ENCODE measurements at regions not wholly inside any gene's neighbourhood (a gene's known extent, or its start where the extent isn't known, plus 50 kb on each side); places are given as distances from the start of the nearest gene placed in this dataset.
"Not testable (repeated sequence)": the region's sequence is repeated elsewhere in the genome, so short reads cannot be mapped to it uniquely, and the experiment has no call there.

GRCh38 chr15:20409247-20409646 is 132.4 kb downstream of the GOLGA6L6 start:
- H3K36me3 ChIP-seq (ENCODE audit: control insufficient read depth, insufficient read depth, low read length), result no peaks in the 10 kb centered on the region
- ChIA-PET CTCF (no interaction called here), POLR2A (no interaction called here)
- no peak overlapping the region for H3K4me3 ChIP-seq (ENCODE audit: low read depth, low read length)
- H3K27me3 ChIP-seq (ENCODE audit: control insufficient read depth, insufficient read depth, low read length), result no peaks in the 10 kb centered on the region
- no peak for TF ChIP-seq CTCF (IDR thresholded peaks at IDR 0.05; ENCODE audit: insufficient read depth, low read depth, low read length)
- no peak for DNase-seq (ENCODE audit: low read depth)

GRCh38 chr15:20407553-20407952 is 134.0 kb downstream of the GOLGA6L6 start:
- Histone ChIP-seq H3K4me3 (ENCODE audit: low read depth, low read length) (no peak overlapping the region), H3K27me3 (ENCODE audit: control insufficient read depth, insufficient read depth, low read length) (no peaks in the 10 kb centered on the region), H3K36me3 (ENCODE audit: control insufficient read depth, insufficient read depth, low read length) (no peaks in the 10 kb centered on the region)
- TF ChIP-seq CTCF (IDR thresholded peaks at IDR 0.05; ENCODE audit: insufficient read depth, low read depth, low read length), result no peak
- CTCF ChIA-PET, result no interaction called here
- DNase-seq (ENCODE audit: low read depth), result no peak
- POLR2A ChIA-PET, result no interaction called here

GRCh38 chr15:20404571-20404970 is 137.0 kb downstream of the GOLGA6L6 start:
- CTCF ChIA-PET; H3K27me3 ChIP-seq (ENCODE audit: control insufficient read depth, insufficient read depth, low read length); H3K4me3 ChIP-seq (ENCODE audit: low read depth, low read length); POLR2A ChIA-PET; DNase-seq (ENCODE audit: low read depth); H3K36me3 ChIP-seq (ENCODE audit: control insufficient read depth, insufficient read depth, low read length): not testable (repeated sequence)

- H3K27me3 ChIP-seq (ENCODE audit: control insufficient read depth, insufficient read depth, low read length); POLR2A ChIA-PET; H3K36me3 ChIP-seq (ENCODE audit: control insufficient read depth, insufficient read depth, low read length); DNase-seq (ENCODE audit: low read depth); CTCF ChIA-PET; H3K4me3 ChIP-seq (ENCODE audit: low read depth, low read length): not testable (repeated sequence)
Observed at GRCh38 chr15:20402586-20402985, 139.0 kb downstream of the GOLGA6L6 start.

GRCh38 chr15:20401058-20401457 is 140.5 kb downstream of the GOLGA6L6 start:
- CTCF ChIA-PET, POLR2A ChIA-PET: not testable (repeated sequence)

GRCh38 chr15:20398680-20399079 is 142.9 kb downstream of the GOLGA6L6 start:
- POLR2A ChIA-PET; H3K27me3 ChIP-seq (ENCODE audit: control insufficient read depth, insufficient read depth, low read length); H3K36me3 ChIP-seq (ENCODE audit: control insufficient read depth, insufficient read depth, low read length); H3K4me3 ChIP-seq (ENCODE audit: low read depth, low read length); DNase-seq (ENCODE audit: low read depth); CTCF ChIA-PET: not testable (repeated sequence)

More at GRCh38 chr15:20401058-20401457, 140.5 kb downstream of the GOLGA6L6 start:
- not testable (repeated sequence) for DNase-seq (ENCODE audit: low read depth); H3K27me3 ChIP-seq (ENCODE audit: control insufficient read depth, insufficient read depth, low read length); H3K4me3 ChIP-seq (ENCODE audit: low read depth, low read length); H3K36me3 ChIP-seq (ENCODE audit: control insufficient read depth, insufficient read depth, low read length)

- H3K27me3 ChIP-seq (ENCODE audit: control insufficient read depth, insufficient read depth, low read length); H3K4me3 ChIP-seq (ENCODE audit: low read depth, low read length); DNase-seq (ENCODE audit: low read depth); CTCF ChIA-PET; POLR2A ChIA-PET; H3K36me3 ChIP-seq (ENCODE audit: control insufficient read depth, insufficient read depth, low read length): not testable (repeated sequence)
Observed at GRCh38 chr15:20388161-20388560, 153.4 kb downstream of the GOLGA6L6 start.

- no peaks in the 10 kb centered on the region for H3K27me3 ChIP-seq (ENCODE audit: control insufficient read depth, insufficient read depth, low read length)
- DNase-seq (ENCODE audit: low read depth), result no peak
- no peaks in the 10 kb centered on the region for H3K36me3 ChIP-seq (ENCODE audit: control insufficient read depth, insufficient read depth, low read length)
- ChIA-PET CTCF (no interaction called here), POLR2A (no interaction called here)
- no peak overlapping the region for H3K4me3 ChIP-seq (ENCODE audit: low read depth, low read length)
- no peak for TF ChIP-seq CTCF (IDR thresholded peaks at IDR 0.05; ENCODE audit: insufficient read depth, low read depth, low read length)
Observed at GRCh38 chr15:20386198-20386597, 155.4 kb downstream of the GOLGA6L6 start.

- H3K27me3 ChIP-seq (ENCODE audit: control insufficient read depth, insufficient read depth, low read length); DNase-seq (ENCODE audit: low read depth); H3K4me3 ChIP-seq (ENCODE audit: low read depth, low read length); H3K36me3 ChIP-seq (ENCODE audit: control insufficient read depth, insufficient read depth, low read length); POLR2A ChIA-PET; CTCF ChIA-PET: not testable (repeated sequence)
Observed at GRCh38 chr15:20380199-20380598, 161.4 kb downstream of the GOLGA6L6 start.

Measured in BJ (cell line).